A673 (cell line): ENCODE measurements at regions not wholly inside any gene's neighbourhood (a gene's known extent, or its start where the extent isn't known, plus 50 kb on each side); places are given as distances from the start of the nearest gene placed in this dataset.
"Not testable (repeated sequence)": the region's sequence is repeated elsewhere in the genome, so short reads cannot be mapped to it uniquely, and the experiment has no call there.

Experiments used
- BruUV-seq: library from RNA; stranded (reverse); fragments of 400-500 nt; replicated peaks from 2 replicates; lab custom pipeline; 2021; lab: Mats Ljungman, UMichigan
- CTCF ChIA-PET: fragments of 300-600 bp; sonication (Branson Sonifier 250); formaldehyde crosslinking; loops from one replicate; lab custom pipeline; 2022; ENCODE audit warnings: antibody characterized with exemption; lab: Charles Lee
- POLR2A ChIA-PET: fragments of 300-600 bp; sonication (Branson Sonifier 250); formaldehyde crosslinking; loops from one replicate; lab custom pipeline; 2022; ENCODE audit warnings: antibody characterized with exemption; ENCODE audit not compliant: low non-redundant PET; lab: Charles Lee
- DNase-seq: peaks from one replicate; pipeline ENCODE4 v3.0.0-alpha.2; 2015; ENCODE audit warnings: low spot score
- H3K27ac ChIP-seq: fragments of 200-600 bp; sonication (generic); 2 replicates; pipeline ENCODE4 v1.5.1; 2016; ENCODE audit warnings: mixed run types, low read depth, mild to moderate bottlenecking, mixed read lengths, antibody characterized with exemption, low read length; ENCODE audit not compliant: poor library complexity, severe bottlenecking
- H3K27me3 ChIP-seq: fragments of 200-600 bp; sonication (generic); replicated peaks from 2 replicates; pipeline ENCODE4 v1.6.1; 2017; ENCODE audit warnings: mixed run types, low read depth, mild to moderate bottlenecking, mixed read lengths, antibody characterized with exemption, low read length; ENCODE audit not compliant: insufficient read depth, poor library complexity
- H3K36me3 ChIP-seq: fragments of 200-600 bp; sonication (generic); 2 replicates; pipeline ENCODE4 v1.6.1; 2016; ENCODE audit warnings: mixed run types, mild to moderate bottlenecking, mixed read lengths, antibody characterized with exemption, low read length; ENCODE audit not compliant: insufficient read depth, poor library complexity, severe bottlenecking
- H3K4me1 ChIP-seq: fragments of 200-600 bp; sonication (generic); 2 replicates; pipeline ENCODE4 v1.6.1; 2017; ENCODE audit warnings: mixed run types, mild to moderate bottlenecking, mixed read lengths, antibody characterized with exemption, low read length; ENCODE audit not compliant: insufficient read depth, poor library complexity, severe bottlenecking
- H3K4me3 ChIP-seq: fragments of 200-600 bp; sonication (generic); 2 replicates; pipeline ENCODE4 v1.5.1; 2016; ENCODE audit warnings: low read depth, mixed run types, mild to moderate bottlenecking, mixed read lengths, low read length; ENCODE audit not compliant: poor library complexity, severe bottlenecking
- H3K9me3 ChIP-seq: fragments of 200-600 bp; sonication (generic); 2 replicates; pipeline ENCODE4 v1.6.1; 2016; ENCODE audit warnings: mixed run types, low read depth, mild to moderate bottlenecking, mixed read lengths, antibody characterized with exemption, low read length; ENCODE audit not compliant: poor library complexity, severe bottlenecking
- EZH2 ChIP-seq: fragments of 200-600 bp; sonication (generic); IDR thresholded peaks from 2 replicates; pipeline ENCODE4 v1.6.1; 2017; ENCODE audit warnings: borderline replicate concordance, low read depth, mild to moderate bottlenecking, mixed read lengths, antibody characterized with exemption, low read length; ENCODE audit not compliant: poor library complexity, severe bottlenecking
- intact Hi-C: fragments of 100-400 bp; cut with micrococcal nuclease; formaldehyde crosslinking; loops from one replicate; pipeline ENCODE4 v1.10.0; 2022; ENCODE audit not compliant: unreplicated experiment
- TF ChIP-seq, protein P1 (sequence below): fragments of 300-800, 200-600 bp; sonication (generic); conservative IDR thresholded peaks from 2 replicates; pipeline ENCODE4 v1.5.1; 2017; ENCODE audit warnings: low read depth, mild to moderate bottlenecking, antibody characterized with exemption, low read length, moderate library complexity, mixed read lengths

- no peaks in the 10 kb centered on the region for H3K9me3 ChIP-seq
- peaks cover 21% of the 10 kb centered on the region for H3K4me1 ChIP-seq
- TF ChIP-seq, protein P1, sequence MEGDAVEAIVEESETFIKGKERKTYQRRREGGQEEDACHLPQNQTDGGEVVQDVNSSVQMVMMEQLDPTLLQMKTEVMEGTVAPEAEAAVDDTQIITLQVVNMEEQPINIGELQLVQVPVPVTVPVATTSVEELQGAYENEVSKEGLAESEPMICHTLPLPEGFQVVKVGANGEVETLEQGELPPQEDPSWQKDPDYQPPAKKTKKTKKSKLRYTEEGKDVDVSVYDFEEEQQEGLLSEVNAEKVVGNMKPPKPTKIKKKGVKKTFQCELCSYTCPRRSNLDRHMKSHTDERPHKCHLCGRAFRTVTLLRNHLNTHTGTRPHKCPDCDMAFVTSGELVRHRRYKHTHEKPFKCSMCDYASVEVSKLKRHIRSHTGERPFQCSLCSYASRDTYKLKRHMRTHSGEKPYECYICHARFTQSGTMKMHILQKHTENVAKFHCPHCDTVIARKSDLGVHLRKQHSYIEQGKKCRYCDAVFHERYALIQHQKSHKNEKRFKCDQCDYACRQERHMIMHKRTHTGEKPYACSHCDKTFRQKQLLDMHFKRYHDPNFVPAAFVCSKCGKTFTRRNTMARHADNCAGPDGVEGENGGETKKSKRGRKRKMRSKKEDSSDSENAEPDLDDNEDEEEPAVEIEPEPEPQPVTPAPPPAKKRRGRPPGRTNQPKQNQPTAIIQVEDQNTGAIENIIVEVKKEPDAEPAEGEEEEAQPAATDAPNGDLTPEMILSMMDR: no peak
- TF ChIP-seq EZH2: no peak
- DNase-seq: no peak
- H3K27ac ChIP-seq: no peak overlapping the region
- H3K27me3 ChIP-seq: no peaks in the 10 kb centered on the region
- ChIA-PET CTCF (interaction anchor here (0.9 kb wide), 1 partner anchor 45 kb away, joined by 4 read pairs; no protein-coding TSS in a partner anchor), POLR2A (no interaction called here)
- H3K36me3 ChIP-seq: peaks cover 9% of the 10 kb centered on the region
- TSS peak; percentile 14 for BruUV-seq
- intact Hi-C loops: no loop called here
- no peak overlapping the region for H3K4me3 ChIP-seq
Measured at GRCh38 chr14:21768875-21769257, 95.2 kb upstream of the OR4E1 start.

- Histone ChIP-seq H3K4me1 (peaks cover 19% of the 10 kb centered on the region), H3K4me3 (no peak overlapping the region), H3K9me3 (no peaks in the 10 kb centered on the region), H3K27ac (no peak overlapping the region), H3K27me3 (no peaks in the 10 kb centered on the region), H3K36me3 (peaks cover 9% of the 10 kb centered on the region)
- ChIA-PET POLR2A (no interaction called here), CTCF (interaction anchor here (0.5 to 1.2 kb wide), 7 partner anchors 10 to 57 kb away, joined by 3 to 5 read pairs (median 4); no protein-coding TSS in a partner anchor)
- peak; percentile 77 for DNase-seq
- TF ChIP-seq, protein P1: peak; percentile 71
- TF ChIP-seq EZH2: no peak
- intact Hi-C loops: no loop called here
- no TSS peak for BruUV-seq
Measured at GRCh38 chr14:21768116-21768874, 94.7 kb upstream of the OR4E1 start.

- BruUV-seq, H3K4me3 ChIP-seq, H3K27ac ChIP-seq, H3K9me3 ChIP-seq, H3K36me3 ChIP-seq, intact Hi-C loops, DNase-seq, POLR2A ChIA-PET, H3K4me1 ChIP-seq, H3K27me3 ChIP-seq: not testable (repeated sequence)
- CTCF ChIA-PET: interaction anchor here (1.2 kb wide), 1 partner anchor 37 kb away, joined by 3 read pairs; no protein-coding TSS in a partner anchor
Measured at GRCh38 chr14:21760360-21760759, 86.7 kb upstream of the OR4E1 start.
